Hematopoietic multipotent progenitor cell treated with erythropoietin and hydrocortisone succinate and interleukin-3 and kit ligand, for 6 days (in vitro differentiated cells): ENCODE measurements at regions not wholly inside any gene's neighbourhood (a gene's known extent, or its start where the extent isn't known, plus 50 kb on each side); places are given as distances from the start of the nearest gene placed in this dataset.
"Not testable (repeated sequence)": the region's sequence is repeated elsewhere in the genome, so short reads cannot be mapped to it uniquely, and the experiment has no call there.

Experiments used
- DNase-seq: peaks from one replicate; pipeline ENCODE4 v3.0.0-alpha.2; 2015

GRCh38 chr5:14928661-14929060, 57.1 kb upstream of the ANKH start:
- DNase-seq: no peak

DNA sequence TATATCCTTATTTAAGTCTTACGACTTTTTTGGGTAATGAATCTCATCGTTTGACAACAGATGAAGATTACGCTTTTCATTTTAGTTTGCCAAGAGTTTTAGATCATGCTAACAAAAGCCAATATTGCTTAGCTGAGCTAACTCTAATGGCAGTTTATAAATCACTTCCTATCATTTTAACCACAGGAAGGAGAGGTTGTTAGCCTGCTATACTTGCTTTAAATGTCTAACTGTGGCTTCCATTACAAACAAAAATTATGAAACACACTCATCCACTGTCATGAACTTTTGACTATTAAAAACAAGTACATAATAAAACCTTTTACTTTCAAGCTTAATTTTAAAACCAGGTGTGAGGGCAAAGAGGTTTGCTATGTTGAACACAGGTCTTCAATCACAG, 53.7 kb upstream of the ANKH start:
- no peak for DNase-seq

GRCh38 chr5:14922952-14923351, 51.4 kb upstream of the ANKH start:
- DNase-seq: not testable (repeated sequence)

DNA sequence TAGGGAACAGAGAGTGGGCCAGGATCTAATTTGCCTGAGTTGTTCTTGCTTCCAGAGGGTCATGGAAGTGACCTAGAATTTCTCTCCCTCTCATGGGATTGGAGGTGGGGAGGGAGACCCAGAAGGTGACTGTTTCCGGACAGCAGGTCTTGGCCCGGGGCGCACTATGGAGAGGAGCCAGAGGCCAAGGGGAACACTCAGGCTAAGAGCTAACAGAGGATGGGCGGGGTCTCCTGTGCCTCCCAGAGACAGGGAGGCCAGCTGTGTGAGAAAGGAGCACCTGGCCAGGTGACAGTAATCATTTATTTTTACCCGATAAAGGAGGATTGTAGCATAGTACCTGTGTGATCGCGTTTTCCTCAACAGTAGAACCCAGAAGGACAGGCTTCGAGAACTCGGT, 50.9 kb upstream of the ANKH start:
- no peak for DNase-seq
